Mesenchymal stem cell (in vitro differentiated cells and primary cell): ENCODE measurements at regions not wholly inside any gene's neighbourhood (a gene's known extent, or its start where the extent isn't known, plus 50 kb on each side); places are given as distances from the start of the nearest gene placed in this dataset.

Experiments
- DNase-seq: peaks from one replicate; pipeline ENCODE4 v3.0.0-alpha.2; 2013
- H2AFZ ChIP-seq: one replicate; pipeline ENCODE4 v1.6.1; 2013; ENCODE audit warnings: low read depth, mild to moderate bottlenecking, control low read depth, inconsistent platforms, low read length, moderate library complexity
- H2AK5ac ChIP-seq: 2 replicates; pipeline ENCODE4 v1.6.1; 2013; ENCODE audit warnings: low read length, moderate library complexity, mild to moderate bottlenecking, inconsistent platforms; ENCODE audit not compliant: severe bottlenecking
- H2BK120ac ChIP-seq: one replicate; pipeline ENCODE4 v1.6.1; 2013; ENCODE audit warnings: low read depth, mild to moderate bottlenecking, inconsistent platforms, low read length, moderate library complexity
- H2BK12ac ChIP-seq, 2 experiments: one replicate each; pipeline ENCODE4 v1.6.1; 2013; ENCODE audit warnings: inconsistent platforms in 2 of 2, low read length in 2 of 2, mild to moderate bottlenecking in 2 of 2, moderate library complexity in 2 of 2, control low read depth in 1 of 2
- H2BK15ac ChIP-seq: one replicate; pipeline ENCODE4 v1.6.1; 2013; ENCODE audit warnings: mild to moderate bottlenecking, low read depth, inconsistent platforms; ENCODE audit not compliant: poor library complexity, severe bottlenecking
- H2BK5ac ChIP-seq: 2 replicates; pipeline ENCODE4 v1.6.1; 2013; ENCODE audit warnings: low read depth, mild to moderate bottlenecking, low read length, control low read depth, inconsistent platforms; ENCODE audit not compliant: poor library complexity, severe bottlenecking
- H3K14ac ChIP-seq, 2 experiments: one replicate each; pipeline ENCODE4 v1.6.1; 2013; ENCODE audit warnings: inconsistent platforms in 2 of 2, low read length in 2 of 2, control low read depth in 1 of 2, mild to moderate bottlenecking in 1 of 2, moderate library complexity in 1 of 2
- H3K18ac ChIP-seq, 2 experiments: one replicate each; pipeline ENCODE4 v1.6.1; 2013; ENCODE audit warnings: inconsistent platforms in 2 of 2, low read length in 2 of 2, control low read depth in 1 of 2, low read depth in 1 of 2, mild to moderate bottlenecking in 1 of 2
- H3K23ac ChIP-seq, 2 experiments: one replicate each; pipeline ENCODE4 v1.6.1; 2013; ENCODE audit warnings: inconsistent platforms in 2 of 2, low read length in 2 of 2, mild to moderate bottlenecking in 2 of 2, moderate library complexity in 2 of 2, control low read depth in 1 of 2
- H3K27ac ChIP-seq: 2 replicates; pipeline ENCODE4 v1.5.1; 2013; ENCODE audit warnings: mild to moderate bottlenecking, moderate library complexity, low read length, control low read depth, inconsistent platforms; ENCODE audit not compliant: poor library complexity, severe bottlenecking
- H3K27me3 ChIP-seq, 2 experiments: 2 replicates each; pipeline versions ENCODE4 v1.6.1 to v1.7.0; 2013; ENCODE audit warnings: low read length in 2 of 2, mild to moderate bottlenecking in 2 of 2, moderate library complexity in 2 of 2, control low read depth in 1 of 2, inconsistent platforms in 1 of 2; ENCODE audit not compliant: control insufficient read depth in 1 of 2, insufficient read depth in 1 of 2
- H3K36me3 ChIP-seq, 2 experiments: 2 replicates each; pipeline versions ENCODE4 v1.6.1 to v1.7.0; 2013; ENCODE audit warnings: low read length in 2 of 2, control low read depth in 1 of 2, inconsistent platforms in 1 of 2, low read depth in 1 of 2, mild to moderate bottlenecking in 1 of 2; ENCODE audit not compliant: insufficient read depth in 2 of 2, control insufficient read depth in 1 of 2
- H3K4ac ChIP-seq, 2 experiments: one replicate each; pipeline ENCODE4 v1.6.1; 2013; ENCODE audit warnings: inconsistent platforms in 2 of 2, low read length in 2 of 2, mild to moderate bottlenecking in 2 of 2, moderate library complexity in 2 of 2, control low read depth in 1 of 2, low read depth in 1 of 2
- H3K4me1 ChIP-seq: 2 replicates; pipeline ENCODE4 v1.6.1; 2013; ENCODE audit warnings: low read depth, low read length, control low read depth; ENCODE audit not compliant: control insufficient read depth, insufficient read depth
- H3K4me2 ChIP-seq: 2 replicates; pipeline ENCODE4 v1.6.1; 2013; ENCODE audit warnings: low read length, mild to moderate bottlenecking, inconsistent platforms; ENCODE audit not compliant: poor library complexity, severe bottlenecking
- H3K4me3 ChIP-seq, 2 experiments: 2 replicates each; pipeline versions ENCODE4 v1.5.1 to v1.7.0; 2013; ENCODE audit warnings: low read length in 2 of 2, mild to moderate bottlenecking in 2 of 2, control low read depth in 1 of 2, low read depth in 1 of 2; ENCODE audit not compliant: insufficient read depth in 1 of 2
- H3K79me1 ChIP-seq: replicated peaks from 2 replicates; pipeline ENCODE4 v1.6.1; 2013; ENCODE audit warnings: mild to moderate bottlenecking, control low read depth, low read length, inconsistent platforms; ENCODE audit not compliant: poor library complexity, severe bottlenecking
- H3K9ac ChIP-seq: 2 replicates; pipeline ENCODE4 v1.7.0; 2013; ENCODE audit warnings: mild to moderate bottlenecking, low read length, moderate library complexity
- H3K9me3 ChIP-seq: 2 replicates; pipeline ENCODE4 v1.7.0; 2013; ENCODE audit warnings: mild to moderate bottlenecking, low read length; ENCODE audit not compliant: control insufficient read depth
- H4K8ac ChIP-seq: one replicate; pipeline ENCODE4 v1.6.1; 2013; ENCODE audit warnings: inconsistent platforms, mild to moderate bottlenecking, low read length, moderate library complexity
- H4K91ac ChIP-seq: one replicate; pipeline ENCODE4 v1.6.1; 2013; ENCODE audit warnings: mild to moderate bottlenecking, low read length, inconsistent platforms
- WGBS: methylation state at CpG from one replicate; pipeline ENCODE4 v1.1.7; 2013; ENCODE audit warnings: mixed read lengths; 5-methylcytosine and 5-hydroxymethylcytosine counted together

DNA sequence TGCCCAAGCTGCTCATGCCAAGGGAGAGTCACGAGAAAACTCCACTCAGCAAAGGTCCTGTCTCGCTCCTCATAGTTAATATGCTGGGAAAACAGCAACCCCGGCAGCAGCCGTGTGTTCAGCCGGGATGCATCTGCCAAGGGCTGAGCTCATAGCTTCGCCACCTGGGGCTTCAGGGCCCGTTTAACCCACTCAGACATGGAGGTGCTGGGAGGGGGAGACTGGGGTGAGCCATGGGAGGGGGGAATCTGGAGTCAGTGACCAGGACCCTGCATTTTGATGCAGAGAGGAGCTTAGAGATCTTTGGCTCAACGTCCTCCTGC, 283.4 kb downstream of the PTPRU start:
- H2BK5ac ChIP-seq: no peak overlapping the region
- no peak overlapping the region for H2AFZ ChIP-seq
- no peak overlapping the region for H4K91ac ChIP-seq
- no peak overlapping the region for H2BK15ac ChIP-seq
- no peak overlapping the region for H2AK5ac ChIP-seq
- H4K8ac ChIP-seq: no peak overlapping the region
- H3K14ac ChIP-seq: no peak overlapping the region
- no peak overlapping the region for H3K9ac ChIP-seq
- no peak overlapping the region for H3K18ac ChIP-seq
- 67% methylated on average over 8 of the region's 8 CpGs for WGBS
- no peak overlapping the region for H3K27ac ChIP-seq
- no peak overlapping the region for H2BK120ac ChIP-seq
- no peak for DNase-seq
- H3K4ac ChIP-seq: no peak overlapping the region
- peaks cover 0 to 49% of the 10 kb centered on the region in 2 experiments for H3K27me3 ChIP-seq
- H3K36me3 ChIP-seq: no peaks in the 10 kb centered on the region
- no peak overlapping the region for H3K4me2 ChIP-seq
- no peak overlapping the region for H2BK12ac ChIP-seq
- H3K9me3 ChIP-seq: no peaks in the 10 kb centered on the region
- no peaks in the 10 kb centered on the region for H3K79me1 ChIP-seq
- no peak overlapping the region for H3K4me3 ChIP-seq
- H3K23ac ChIP-seq: no peak overlapping the region
- H3K4me1 ChIP-seq: peaks cover 10% of the 10 kb centered on the region

- no peak for DNase-seq
- H3K4me2 ChIP-seq: no peak overlapping the region
- no peak overlapping the region for H3K18ac ChIP-seq
- H2AK5ac ChIP-seq: no peak overlapping the region
- no peak overlapping the region for H3K9ac ChIP-seq
- H3K27me3 ChIP-seq: peaks cover 0 to 52% of the 10 kb centered on the region in 2 experiments
- no peak overlapping the region for H3K23ac ChIP-seq
- H3K14ac ChIP-seq: no peak overlapping the region
- no peak overlapping the region for H2BK120ac ChIP-seq
- H3K4me3 ChIP-seq: no peak overlapping the region
- H3K79me1 ChIP-seq: no peaks in the 10 kb centered on the region
- no peaks in the 10 kb centered on the region for H3K9me3 ChIP-seq
- H2BK15ac ChIP-seq: no peak overlapping the region
- H4K8ac ChIP-seq: no peak overlapping the region
- no peak overlapping the region for H2BK12ac ChIP-seq
- H2AFZ ChIP-seq: no peak overlapping the region
- H2BK5ac ChIP-seq: no peak overlapping the region
- 73% methylated on average over 6 of the region's 9 CpGs for WGBS
- no peak overlapping the region for H3K4ac ChIP-seq
- no peak overlapping the region for H3K27ac ChIP-seq
- H4K91ac ChIP-seq: no peak overlapping the region
- no peaks in the 10 kb centered on the region for H3K36me3 ChIP-seq
- H3K4me1 ChIP-seq: peaks cover 10% of the 10 kb centered on the region
Measured at GRCh38 chr1:29519108-29519787, 282.9 kb downstream of the PTPRU start.

DNA sequence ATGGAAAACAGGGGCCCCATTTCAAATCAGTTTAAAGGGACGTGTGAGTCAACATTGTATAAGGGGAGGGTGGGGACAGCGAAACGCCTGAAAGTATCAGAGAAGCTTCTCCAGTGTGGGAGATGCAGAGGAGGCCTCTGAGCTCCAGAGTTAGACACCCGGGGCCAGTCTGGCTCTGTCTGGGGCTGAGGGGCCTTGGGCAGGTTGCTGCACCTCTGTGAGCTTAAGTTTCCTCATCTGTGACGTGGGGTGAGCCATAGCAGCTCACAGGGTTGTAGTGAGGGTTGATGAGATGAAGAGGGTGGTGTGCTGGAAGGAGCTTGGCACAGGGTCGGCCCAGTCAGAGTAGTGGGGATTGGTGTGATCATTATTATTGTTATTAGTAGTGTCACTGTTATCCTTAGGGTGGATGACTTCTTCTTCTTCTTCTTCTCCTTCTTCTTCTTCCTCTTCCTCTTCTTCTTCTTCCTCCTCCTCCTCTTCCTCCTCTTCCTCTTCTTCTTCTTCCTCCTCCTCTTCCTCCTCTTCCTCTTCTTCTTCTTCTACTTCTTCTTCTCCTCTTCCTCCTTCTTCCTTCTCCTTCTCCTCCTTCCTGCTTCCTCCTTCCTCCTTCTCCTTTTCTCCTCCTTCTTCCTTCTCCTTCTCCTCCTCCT, 282.0 kb downstream of the PTPRU start:
- Histone ChIP-seq H3K23ac (no peak overlapping the region), H3K14ac (no peak overlapping the region), H3K79me1 (no peaks in the 10 kb centered on the region), H3K4me2 (no peak overlapping the region), H2AFZ (no peak overlapping the region), H3K18ac (no peak overlapping the region), H3K27me3 (peaks cover 0 to 52% of the 10 kb centered on the region in 2 experiments), H2BK120ac (no peak overlapping the region), H3K27ac (no peak overlapping the region), H2BK15ac (no peak overlapping the region), H2BK12ac (no peak overlapping the region), H3K4me1 (peaks cover 10% of the 10 kb centered on the region), H3K9me3 (no peaks in the 10 kb centered on the region), H3K4me3 (no peak overlapping the region), H3K4ac (no peak overlapping the region), H3K36me3 (no peaks in the 10 kb centered on the region), H2BK5ac (no peak overlapping the region), H3K9ac (no peak overlapping the region), H4K91ac (no peak overlapping the region), H4K8ac (no peak overlapping the region), H2AK5ac (no peak overlapping the region)
- no peak for DNase-seq
- WGBS: 51% methylated on average over 5 of the region's 6 CpGs

GRCh38 chr1:29517251-29518086, 281.1 kb downstream of the PTPRU start:
- Histone ChIP-seq H3K4ac (no peak overlapping the region), H3K27ac (no peak overlapping the region), H3K36me3 (no peaks in the 10 kb centered on the region), H3K9me3 (no peaks in the 10 kb centered on the region), H2AK5ac (no peak overlapping the region), H2BK5ac (no peak overlapping the region), H3K4me1 (peaks cover 10% of the 10 kb centered on the region), H3K9ac (no peak overlapping the region), H3K4me2 (no peak overlapping the region), H2AFZ (no peak overlapping the region), H3K4me3 (no peak overlapping the region), H3K18ac (no peak overlapping the region), H3K23ac (no peak overlapping the region), H2BK120ac (no peak overlapping the region), H3K79me1 (no peaks in the 10 kb centered on the region), H3K27me3 (peaks cover 0 to 50% of the 10 kb centered on the region in 2 experiments), H3K14ac (no peak overlapping the region), H2BK12ac (no peak overlapping the region), H4K91ac (no peak overlapping the region), H2BK15ac (no peak overlapping the region), H4K8ac (no peak overlapping the region)
- DNase-seq: no peak
- 54% methylated on average over 8 of the region's 8 CpGs for WGBS
